ENCODE measurements at regions not wholly inside any gene's neighbourhood (a gene's known extent, or its start where the extent isn't known, plus 50 kb on each side); places are given as distances from the start of the nearest gene placed in this dataset.

DNA sequence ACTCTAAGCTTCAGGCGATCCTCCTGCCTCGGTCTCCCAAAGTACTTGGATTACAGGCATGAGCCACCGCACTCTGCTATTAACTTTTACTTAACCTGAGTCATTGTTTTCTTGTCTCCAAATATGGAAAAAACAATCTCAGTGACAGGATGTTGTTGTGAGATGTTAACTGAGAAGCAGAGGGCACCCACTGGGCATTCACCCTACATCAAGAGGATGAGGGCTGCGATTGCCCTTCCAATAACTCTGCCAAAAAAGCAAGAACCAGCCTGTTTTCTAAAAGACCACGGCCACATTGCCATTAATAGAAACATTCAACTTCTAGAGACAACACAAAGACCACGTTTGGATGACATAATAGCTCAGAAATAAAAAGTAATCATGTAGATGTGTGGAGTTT is 107.6 kb upstream of the SGK1 start:
- no peaks in the 10 kb centered on the region for H3K27me3 ChIP-seq
- TF ChIP-seq EP300 (IDR thresholded peaks at IDR 0.05) = no peak
- no peak for TF ChIP-seq POLR2A (IDR thresholded peaks at IDR 0.05; ENCODE audit: low read depth)
- no peak for TF ChIP-seq POLR2AphosphoS5 (IDR thresholded peaks at IDR 0.05)
- TF ChIP-seq, protein P1, sequence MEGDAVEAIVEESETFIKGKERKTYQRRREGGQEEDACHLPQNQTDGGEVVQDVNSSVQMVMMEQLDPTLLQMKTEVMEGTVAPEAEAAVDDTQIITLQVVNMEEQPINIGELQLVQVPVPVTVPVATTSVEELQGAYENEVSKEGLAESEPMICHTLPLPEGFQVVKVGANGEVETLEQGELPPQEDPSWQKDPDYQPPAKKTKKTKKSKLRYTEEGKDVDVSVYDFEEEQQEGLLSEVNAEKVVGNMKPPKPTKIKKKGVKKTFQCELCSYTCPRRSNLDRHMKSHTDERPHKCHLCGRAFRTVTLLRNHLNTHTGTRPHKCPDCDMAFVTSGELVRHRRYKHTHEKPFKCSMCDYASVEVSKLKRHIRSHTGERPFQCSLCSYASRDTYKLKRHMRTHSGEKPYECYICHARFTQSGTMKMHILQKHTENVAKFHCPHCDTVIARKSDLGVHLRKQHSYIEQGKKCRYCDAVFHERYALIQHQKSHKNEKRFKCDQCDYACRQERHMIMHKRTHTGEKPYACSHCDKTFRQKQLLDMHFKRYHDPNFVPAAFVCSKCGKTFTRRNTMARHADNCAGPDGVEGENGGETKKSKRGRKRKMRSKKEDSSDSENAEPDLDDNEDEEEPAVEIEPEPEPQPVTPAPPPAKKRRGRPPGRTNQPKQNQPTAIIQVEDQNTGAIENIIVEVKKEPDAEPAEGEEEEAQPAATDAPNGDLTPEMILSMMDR (IDR thresholded peaks at IDR 0.05) = no peak
- H3K4me1 ChIP-seq = peaks cover 0 to 10% (median 2%) of the 10 kb centered on the region in 4 donors
- no peaks in the 10 kb centered on the region for H3K9me3 ChIP-seq
- H3K36me3 ChIP-seq = no peaks in the 10 kb centered on the region
- 94% methylated on average over 6 of the region's 6 CpGs for WGBS
- no peak overlapping the region for H3K4me3 ChIP-seq
- no peak overlapping the region for H3K27ac ChIP-seq (replicated peaks in 1 of 4)
- intact Hi-C loops (cut with DNase I) = no loop called here
- no peak for DNase-seq (ENCODE audit: extremely low spot score)

- no peak for TF ChIP-seq EP300 (IDR thresholded peaks at IDR 0.05)
- TF ChIP-seq, protein P1 (IDR thresholded peaks at IDR 0.05) = no peak
- TF ChIP-seq POLR2AphosphoS5 (IDR thresholded peaks at IDR 0.05) = no peak
- no peak for TF ChIP-seq POLR2A (IDR thresholded peaks at IDR 0.05; ENCODE audit: low read depth)
- Histone ChIP-seq H3K27me3 (no peaks in the 10 kb centered on the region), H3K27ac (replicated peaks in 1 of 4) (no peak overlapping the region), H3K36me3 (no peaks in the 10 kb centered on the region), H3K4me3 (no peak overlapping the region), H3K9me3 (no peaks in the 10 kb centered on the region), H3K4me1 (peaks cover 0 to 10% (median 2%) of the 10 kb centered on the region in 4 donors)
- 100% methylated on average over 1 of the region's 1 CpG for WGBS
- intact Hi-C loops (cut with DNase I) = no loop called here
- DNase-seq (ENCODE audit: extremely low spot score) = no peak
These were observed 106.9 kb upstream of the SGK1 start for GRCh38 chr6:134424798-134425170.

GRCh38 chr6:134424165-134424797 is 106.4 kb upstream of the SGK1 start:
- 75% methylated on average over 2 of the region's 2 CpGs for whole genome bisulfite sequencing
- peaks cover 0 to 10% (median 2%) of the 10 kb centered on the region in 4 donors for H3K4me1 ChIP-seq
- intact Hi-C loops (cut with DNase I) = no loop called here

GRCh38 chr6:134422426-134423231 is 104.7 kb upstream of the SGK1 start:
- H3K36me3 ChIP-seq = no peaks in the 10 kb centered on the region
- intact Hi-C loops (cut with DNase I) = no loop called here
- no peaks in the 10 kb centered on the region for H3K27me3 ChIP-seq
- TF ChIP-seq POLR2A (IDR thresholded peaks at IDR 0.05; ENCODE audit: low read depth) = no peak
- TF ChIP-seq EP300 (IDR thresholded peaks at IDR 0.05) = no peak
- TF ChIP-seq, protein P1 (IDR thresholded peaks at IDR 0.05) = no peak
- TF ChIP-seq POLR2AphosphoS5 (IDR thresholded peaks at IDR 0.05) = no peak
- H3K9me3 ChIP-seq = no peaks in the 10 kb centered on the region
- no peak overlapping the region for H3K27ac ChIP-seq (replicated peaks in 1 of 4)
- H3K4me1 ChIP-seq = peaks cover 0 to 10% (median 2%) of the 10 kb centered on the region in 4 donors
- DNase-seq (ENCODE audit: extremely low spot score) = no peak
- 86% methylated on average over 6 of the region's 6 CpGs for WGBS
- no peak overlapping the region for H3K4me3 ChIP-seq

More at GRCh38 chr6:134424165-134424797, 106.4 kb upstream of the SGK1 start:
- Histone ChIP-seq H3K27ac (replicated peaks in 1 of 4) (no peak overlapping the region), H3K36me3 (no peaks in the 10 kb centered on the region), H3K9me3 (no peaks in the 10 kb centered on the region), H3K27me3 (no peaks in the 10 kb centered on the region), H3K4me3 (no peak overlapping the region)
- TF ChIP-seq EP300 (IDR thresholded peaks at IDR 0.05) (no peak), POLR2AphosphoS5 (IDR thresholded peaks at IDR 0.05) (no peak), POLR2A (IDR thresholded peaks at IDR 0.05; ENCODE audit: low read depth) (no peak)
- TF ChIP-seq, protein P1 (IDR thresholded peaks at IDR 0.05) = no peak
- no peak for DNase-seq (ENCODE audit: extremely low spot score)

Measured in esophagus muscularis mucosa (tissue), 4 donors.